Stimulated activated naive CD8-positive, alpha-beta T cell treated with anti-CD3 and anti-CD28 coated beads, Interleukin-15, Interleukin-2, amounts not matched to agents 100 ng/mL and 50 ng/mL, for 24 hours (primary cell): ENCODE measurements at regions not wholly inside any gene's neighbourhood (a gene's known extent, or its start where the extent isn't known, plus 50 kb on each side); places are given as distances from the start of the nearest gene placed in this dataset.

Source experiments
- H3K27ac Mint-ChIP-seq: one replicate; pipeline ENCODE4 v1.8.0; 2021; ENCODE audit warnings: mild to moderate bottlenecking, mixed read lengths
- H3K27me3 Mint-ChIP-seq: one replicate; pipeline ENCODE4 v1.8.0; 2021; ENCODE audit warnings: mixed read lengths
- H3K36me3 Mint-ChIP-seq: one replicate; pipeline ENCODE4 v1.8.0; 2021; ENCODE audit warnings: low read depth, mixed read lengths
- H3K4me1 Mint-ChIP-seq: one replicate; pipeline ENCODE4 v1.8.0; 2021; ENCODE audit warnings: low read depth, mixed read lengths
- H3K4me3 Mint-ChIP-seq: one replicate; pipeline ENCODE4 v1.8.0; 2021; ENCODE audit warnings: mild to moderate bottlenecking, mixed read lengths
- H3K9me3 Mint-ChIP-seq: one replicate; pipeline ENCODE4 v1.8.0; 2021; ENCODE audit warnings: mixed read lengths

- peaks cover 8% of the 10 kb centered on the region for H3K9me3 Mint-ChIP-seq
- H3K36me3 Mint-ChIP-seq, result no peaks in the 10 kb centered on the region
- no peak overlapping the region for H3K27ac Mint-ChIP-seq
- no peak overlapping the region for H3K4me3 Mint-ChIP-seq
- H3K27me3 Mint-ChIP-seq, result no peaks in the 10 kb centered on the region
- H3K4me1 Mint-ChIP-seq, result no peaks in the 10 kb centered on the region
Observed at GRCh38 chr4:28759064-28759463, 1898.4 kb downstream of the STIM2 start.

- no peak overlapping the region for H3K4me3 Mint-ChIP-seq
- no peaks in the 10 kb centered on the region for H3K4me1 Mint-ChIP-seq
- H3K36me3 Mint-ChIP-seq, result no peaks in the 10 kb centered on the region
- H3K27ac Mint-ChIP-seq, result no peak overlapping the region
- H3K27me3 Mint-ChIP-seq, result no peaks in the 10 kb centered on the region
- peaks cover 8% of the 10 kb centered on the region for H3K9me3 Mint-ChIP-seq
Observed at GRCh38 chr4:28760003-28760402, 1899.4 kb downstream of the STIM2 start.

GRCh38 chr4:28772066-28772465 is 1911.4 kb downstream of the STIM2 start:
- no peaks in the 10 kb centered on the region for H3K36me3 Mint-ChIP-seq
- no peaks in the 10 kb centered on the region for H3K4me1 Mint-ChIP-seq
- H3K9me3 Mint-ChIP-seq, result peaks cover 13% of the 10 kb centered on the region
- H3K27me3 Mint-ChIP-seq, result no peaks in the 10 kb centered on the region
- no peak overlapping the region for H3K4me3 Mint-ChIP-seq
- no peak overlapping the region for H3K27ac Mint-ChIP-seq

GRCh38 chr4:28772788-28773187 is 1912.1 kb downstream of the STIM2 start:
- H3K27me3 Mint-ChIP-seq, result no peaks in the 10 kb centered on the region
- peaks cover 13% of the 10 kb centered on the region for H3K9me3 Mint-ChIP-seq
- no peak overlapping the region for H3K4me3 Mint-ChIP-seq
- no peaks in the 10 kb centered on the region for H3K4me1 Mint-ChIP-seq
- H3K36me3 Mint-ChIP-seq, result no peaks in the 10 kb centered on the region
- H3K27ac Mint-ChIP-seq, result no peak overlapping the region

- H3K27ac Mint-ChIP-seq, result no peak overlapping the region
- no peaks in the 10 kb centered on the region for H3K4me1 Mint-ChIP-seq
- H3K4me3 Mint-ChIP-seq, result no peak overlapping the region
- H3K36me3 Mint-ChIP-seq, result no peaks in the 10 kb centered on the region
- H3K27me3 Mint-ChIP-seq, result no peaks in the 10 kb centered on the region
- H3K9me3 Mint-ChIP-seq, result peaks cover 13% of the 10 kb centered on the region
Observed at GRCh38 chr4:28774344-28774743, 1913.7 kb downstream of the STIM2 start.

- Mint-ChIP-seq H3K36me3 (no peaks in the 10 kb centered on the region), H3K9me3 (peaks cover 13% of the 10 kb centered on the region), H3K27ac (no peak overlapping the region), H3K4me3 (no peak overlapping the region), H3K27me3 (no peaks in the 10 kb centered on the region), H3K4me1 (no peaks in the 10 kb centered on the region)
Observed at GRCh38 chr4:28776004-28776403, 1915.4 kb downstream of the STIM2 start.

- H3K36me3 Mint-ChIP-seq, result no peaks in the 10 kb centered on the region
- no peak overlapping the region for H3K4me3 Mint-ChIP-seq
- no peaks in the 10 kb centered on the region for H3K4me1 Mint-ChIP-seq
- H3K9me3 Mint-ChIP-seq, result peaks cover 2% of the 10 kb centered on the region
- H3K27me3 Mint-ChIP-seq, result no peaks in the 10 kb centered on the region
- H3K27ac Mint-ChIP-seq, result no peak overlapping the region
Observed at GRCh38 chr4:28784188-28784587, 1923.5 kb downstream of the STIM2 start.

- H3K4me3 Mint-ChIP-seq, result no peak overlapping the region
- peaks cover 9% of the 10 kb centered on the region for H3K9me3 Mint-ChIP-seq
- no peaks in the 10 kb centered on the region for H3K4me1 Mint-ChIP-seq
- H3K36me3 Mint-ChIP-seq, result no peaks in the 10 kb centered on the region
- H3K27ac Mint-ChIP-seq, result no peak overlapping the region
- H3K27me3 Mint-ChIP-seq, result no peaks in the 10 kb centered on the region
Observed at GRCh38 chr4:28787947-28788346, 1927.3 kb downstream of the STIM2 start.

- Mint-ChIP-seq H3K27ac (no peak overlapping the region), H3K4me3 (no peak overlapping the region)
Observed at GRCh38 chr4:28788929-28789490, 1928.4 kb downstream of the STIM2 start.

GRCh38 chr4:28792917-28793597 is 1927.1 kb upstream of the PCDH7 start:
- no peak overlapping the region for H3K27ac Mint-ChIP-seq
- no peaks in the 10 kb centered on the region for H3K36me3 Mint-ChIP-seq
- no peaks in the 10 kb centered on the region for H3K27me3 Mint-ChIP-seq
- no peak overlapping the region for H3K4me3 Mint-ChIP-seq
- H3K9me3 Mint-ChIP-seq, result peaks cover 12% of the 10 kb centered on the region
- no peaks in the 10 kb centered on the region for H3K4me1 Mint-ChIP-seq

More at GRCh38 chr4:28788929-28789490, 1928.4 kb downstream of the STIM2 start:
- Mint-ChIP-seq H3K27me3 (no peaks in the 10 kb centered on the region), H3K4me1 (no peaks in the 10 kb centered on the region), H3K9me3 (peaks cover 9% of the 10 kb centered on the region), H3K36me3 (no peaks in the 10 kb centered on the region)

- no peak overlapping the region for H3K27ac Mint-ChIP-seq
- H3K4me3 Mint-ChIP-seq, result no peak overlapping the region
- peaks cover 8% of the 10 kb centered on the region for H3K9me3 Mint-ChIP-seq
- no peaks in the 10 kb centered on the region for H3K36me3 Mint-ChIP-seq
- no peaks in the 10 kb centered on the region for H3K27me3 Mint-ChIP-seq
- H3K4me1 Mint-ChIP-seq, result no peaks in the 10 kb centered on the region
Observed at GRCh38 chr4:28799696-28800095, 1920.5 kb upstream of the PCDH7 start.

GRCh38 chr4:28811025-28811424 is 1909.1 kb upstream of the PCDH7 start:
- Mint-ChIP-seq H3K27ac (no peak overlapping the region), H3K9me3 (peaks cover 22% of the 10 kb centered on the region), H3K4me1 (no peaks in the 10 kb centered on the region), H3K4me3 (no peak overlapping the region), H3K27me3 (no peaks in the 10 kb centered on the region), H3K36me3 (no peaks in the 10 kb centered on the region)

GRCh38 chr4:28822163-28822562 is 1898.0 kb upstream of the PCDH7 start:
- no peak overlapping the region for H3K4me3 Mint-ChIP-seq
- H3K9me3 Mint-ChIP-seq, result peaks cover 12% of the 10 kb centered on the region
- H3K27me3 Mint-ChIP-seq, result no peaks in the 10 kb centered on the region
- no peaks in the 10 kb centered on the region for H3K36me3 Mint-ChIP-seq
- no peak overlapping the region for H3K27ac Mint-ChIP-seq
- H3K4me1 Mint-ChIP-seq, result no peaks in the 10 kb centered on the region

GRCh38 chr4:28827866-28828265 is 1892.3 kb upstream of the PCDH7 start:
- no peak overlapping the region for H3K4me3 Mint-ChIP-seq
- H3K4me1 Mint-ChIP-seq, result no peaks in the 10 kb centered on the region
- H3K27ac Mint-ChIP-seq, result no peak overlapping the region
- no peaks in the 10 kb centered on the region for H3K27me3 Mint-ChIP-seq
- peaks cover 8% of the 10 kb centered on the region for H3K9me3 Mint-ChIP-seq
- H3K36me3 Mint-ChIP-seq, result no peaks in the 10 kb centered on the region

- Mint-ChIP-seq H3K36me3 (no peaks in the 10 kb centered on the region), H3K4me3 (no peak overlapping the region), H3K4me1 (no peaks in the 10 kb centered on the region), H3K27ac (no peak overlapping the region), H3K27me3 (no peaks in the 10 kb centered on the region), H3K9me3 (peaks cover 3% of the 10 kb centered on the region)
Observed at GRCh38 chr4:28831867-28832266, 1888.3 kb upstream of the PCDH7 start.

- no peak overlapping the region for H3K4me3 Mint-ChIP-seq
- H3K4me1 Mint-ChIP-seq, result no peaks in the 10 kb centered on the region
- no peaks in the 10 kb centered on the region for H3K27me3 Mint-ChIP-seq
- H3K27ac Mint-ChIP-seq, result no peak overlapping the region
- no peaks in the 10 kb centered on the region for H3K36me3 Mint-ChIP-seq
- no peaks in the 10 kb centered on the region for H3K9me3 Mint-ChIP-seq
Observed at GRCh38 chr4:28832444-28832843, 1887.7 kb upstream of the PCDH7 start.
